LNCaP clone FGC (cell line): ENCODE measurements at regions not wholly inside any gene's neighbourhood (a gene's known extent, or its start where the extent isn't known, plus 50 kb on each side); places are given as distances from the start of the nearest gene placed in this dataset.
"Not testable (repeated sequence)": the region's sequence is repeated elsewhere in the genome, so short reads cannot be mapped to it uniquely, and the experiment has no call there.

Experiments
- DNase-seq: peaks from one replicate; pipeline ENCODE4 v3.0.0-alpha.2; 2011; ENCODE audit warnings: low read depth
- H3K4me3 ChIP-seq: 2 replicates; pipeline ENCODE4 v1.5.1; 2011; ENCODE audit warnings: mild to moderate bottlenecking, low read depth, low read length, control low read depth
- TF ChIP-seq, protein P1 (sequence below): IDR thresholded peaks from 2 replicates; pipeline ENCODE4 v1.5.1; 2012; ENCODE audit warnings: mild to moderate bottlenecking; ENCODE audit not compliant: control insufficient read depth, insufficient read depth; ENCODE audit errors: extremely low read depth

DNA sequence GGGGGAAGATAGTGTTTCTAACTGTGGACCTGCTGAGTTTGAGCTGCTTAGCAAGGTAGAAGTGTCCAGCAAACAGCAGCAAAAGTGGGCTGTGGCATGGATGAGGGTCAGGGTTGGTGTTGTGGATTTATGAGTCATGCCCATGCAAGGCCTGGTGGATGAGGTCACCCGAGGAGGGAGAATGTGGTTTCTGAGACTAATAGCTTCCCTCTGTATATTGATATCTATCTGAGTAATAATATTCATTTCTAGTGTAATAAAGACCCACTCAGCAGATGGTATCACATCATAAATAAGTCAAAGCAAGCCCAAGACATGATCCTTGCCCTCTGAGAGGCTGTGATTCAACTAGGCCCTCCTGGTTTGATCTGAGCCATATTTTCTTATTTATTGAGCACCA, 597.8 kb upstream of the CLINT1 start:
- TF ChIP-seq, protein P1, sequence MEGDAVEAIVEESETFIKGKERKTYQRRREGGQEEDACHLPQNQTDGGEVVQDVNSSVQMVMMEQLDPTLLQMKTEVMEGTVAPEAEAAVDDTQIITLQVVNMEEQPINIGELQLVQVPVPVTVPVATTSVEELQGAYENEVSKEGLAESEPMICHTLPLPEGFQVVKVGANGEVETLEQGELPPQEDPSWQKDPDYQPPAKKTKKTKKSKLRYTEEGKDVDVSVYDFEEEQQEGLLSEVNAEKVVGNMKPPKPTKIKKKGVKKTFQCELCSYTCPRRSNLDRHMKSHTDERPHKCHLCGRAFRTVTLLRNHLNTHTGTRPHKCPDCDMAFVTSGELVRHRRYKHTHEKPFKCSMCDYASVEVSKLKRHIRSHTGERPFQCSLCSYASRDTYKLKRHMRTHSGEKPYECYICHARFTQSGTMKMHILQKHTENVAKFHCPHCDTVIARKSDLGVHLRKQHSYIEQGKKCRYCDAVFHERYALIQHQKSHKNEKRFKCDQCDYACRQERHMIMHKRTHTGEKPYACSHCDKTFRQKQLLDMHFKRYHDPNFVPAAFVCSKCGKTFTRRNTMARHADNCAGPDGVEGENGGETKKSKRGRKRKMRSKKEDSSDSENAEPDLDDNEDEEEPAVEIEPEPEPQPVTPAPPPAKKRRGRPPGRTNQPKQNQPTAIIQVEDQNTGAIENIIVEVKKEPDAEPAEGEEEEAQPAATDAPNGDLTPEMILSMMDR, result no peak
- DNase-seq, result no peak
- no peak overlapping the region for H3K4me3 ChIP-seq

DNA sequence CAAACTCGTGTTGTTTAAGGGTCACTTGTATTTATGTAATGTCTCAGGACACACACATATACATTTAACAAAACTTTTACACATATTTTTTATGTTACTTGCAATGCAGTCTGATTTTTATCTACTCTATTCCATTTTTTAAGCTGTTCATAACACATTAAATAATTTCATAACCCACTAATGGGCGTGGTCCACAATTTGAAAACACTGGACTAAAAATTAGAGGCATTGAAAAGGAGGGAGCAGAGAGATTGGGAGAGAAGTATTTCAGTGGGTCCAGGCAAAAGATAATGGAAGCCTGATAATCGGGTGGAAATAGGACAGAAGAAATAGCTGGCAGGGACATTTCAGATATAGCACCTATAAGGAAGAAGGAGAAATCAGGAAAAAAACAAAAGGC, 597.3 kb upstream of the CLINT1 start:
- TF ChIP-seq, protein P1, result no peak
- no peak for DNase-seq
- no peak overlapping the region for H3K4me3 ChIP-seq

DNA sequence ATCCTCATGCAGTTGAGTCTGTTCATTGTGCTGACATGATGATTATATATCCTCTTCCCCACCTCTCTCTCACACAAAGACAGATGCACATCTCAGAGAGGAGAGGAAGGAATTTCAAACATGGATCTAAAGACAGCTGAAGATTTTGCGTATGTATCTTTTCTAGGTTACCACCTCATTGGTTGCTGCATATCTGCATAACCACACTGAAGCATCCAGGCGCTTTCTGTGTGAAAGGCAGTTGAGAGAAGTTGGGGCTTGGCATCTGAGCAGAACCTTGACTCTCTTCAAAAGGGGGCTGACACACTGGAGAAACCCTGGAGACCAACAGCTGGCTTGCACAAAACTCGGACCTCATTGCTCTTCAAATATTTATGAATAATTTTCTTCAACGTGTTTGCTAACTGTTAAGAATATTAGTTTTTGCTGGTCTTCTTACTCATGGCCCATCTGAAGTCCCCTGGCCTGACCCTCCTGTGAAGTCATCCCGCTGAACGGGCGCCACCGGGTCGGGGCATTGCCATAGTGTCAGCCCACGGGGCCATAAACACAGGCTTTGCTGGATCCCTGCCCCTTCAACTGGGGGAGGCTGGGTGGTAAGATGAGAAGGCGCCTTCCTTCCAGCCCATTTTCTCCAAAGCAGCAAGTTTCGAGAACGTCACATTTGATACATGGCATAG, 593.2 kb upstream of the CLINT1 start:
- DNase-seq, result no peak
- no peak overlapping the region for H3K4me3 ChIP-seq
- TF ChIP-seq, protein P1, result no peak

- no peak for DNase-seq
- H3K4me3 ChIP-seq, result no peak overlapping the region
- TF ChIP-seq, protein P1, result no peak
Measured at GRCh38 chr5:158451203-158451992, 592.5 kb upstream of the CLINT1 start.

DNA sequence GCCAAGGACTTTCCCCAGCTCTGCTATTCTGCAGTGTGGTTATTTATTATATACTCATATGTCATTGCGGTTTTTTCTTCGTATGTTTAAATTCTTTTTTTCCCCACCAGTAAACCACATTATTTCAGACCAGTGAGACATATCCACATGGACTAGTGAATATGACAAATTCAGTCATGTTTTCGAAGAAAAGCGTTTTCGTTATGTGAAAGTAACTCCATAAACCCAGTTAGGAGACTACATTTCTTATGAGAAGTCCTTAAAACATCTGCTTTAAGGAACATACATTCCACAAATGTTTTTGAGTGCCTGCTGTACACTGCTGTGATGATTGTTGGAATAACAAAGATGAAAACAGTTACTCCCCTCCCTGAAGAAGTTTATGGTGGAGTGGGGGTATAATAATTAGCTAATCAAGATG, 591.8 kb upstream of the CLINT1 start:
- no peak overlapping the region for H3K4me3 ChIP-seq
- no peak for DNase-seq
- TF ChIP-seq, protein P1, result no peak

GRCh38 chr5:158446761-158447160, 587.8 kb upstream of the CLINT1 start:
- H3K4me3 ChIP-seq, DNase-seq: not testable (repeated sequence)

GRCh38 chr5:158439204-158439603, 580.3 kb upstream of the CLINT1 start:
- not testable (repeated sequence) for H3K4me3 ChIP-seq, DNase-seq
